ENCODE measurements at regions not wholly inside any gene's neighbourhood (a gene's known extent, or its start where the extent isn't known, plus 50 kb on each side); places are given as distances from the start of the nearest gene placed in this dataset.

GRCh38 chr4:16991450-16991849 lies 93.0 kb upstream of the LDB2 start:
- TF ChIP-seq CTCF (IDR thresholded peaks at IDR 0.05): no peak
- H3K27me3 ChIP-seq: no peaks in the 10 kb centered on the region
- intact Hi-C loops (cut with DNase I; ENCODE audit: low total_unique reads): no loop called here

GRCh38 chr4:16989371-16989770 lies 90.9 kb upstream of the LDB2 start:
- Histone ChIP-seq H3K9me3 (no peaks in the 10 kb centered on the region), H3K4me3 (no peak overlapping the region), H3K27ac (no peak overlapping the region), H3K27me3 (no peaks in the 10 kb centered on the region), H3K36me3 (no peaks in the 10 kb centered on the region), H3K4me1 (no peaks in the 10 kb centered on the region)
- no peak for DNase-seq
- intact Hi-C loops (cut with DNase I; ENCODE audit: low total_unique reads): no loop called here
- no peak for TF ChIP-seq CTCF (IDR thresholded peaks at IDR 0.05)

More at GRCh38 chr4:16991450-16991849, 93.0 kb upstream of the LDB2 start:
- H3K4me3 ChIP-seq: no peak overlapping the region
- no peaks in the 10 kb centered on the region for H3K9me3 ChIP-seq
- no peaks in the 10 kb centered on the region for H3K4me1 ChIP-seq
- no peak overlapping the region for H3K27ac ChIP-seq
- no peak for DNase-seq
- no peaks in the 10 kb centered on the region for H3K36me3 ChIP-seq

- no peak for TF ChIP-seq CTCF (IDR thresholded peaks at IDR 0.05)
- intact Hi-C loops (cut with DNase I; ENCODE audit: low total_unique reads): no loop called here
- Histone ChIP-seq H3K36me3 (no peaks in the 10 kb centered on the region), H3K4me1 (no peaks in the 10 kb centered on the region), H3K27me3 (no peaks in the 10 kb centered on the region), H3K27ac (no peak overlapping the region), H3K4me3 (no peak overlapping the region), H3K9me3 (no peaks in the 10 kb centered on the region)
- no peak for DNase-seq
These were observed 90.4 kb upstream of the LDB2 start for GRCh38 chr4:16988814-16989213.

GRCh38 chr4:16977081-16977480 lies 78.6 kb upstream of the LDB2 start:
- DNase-seq: no peak
- H3K36me3 ChIP-seq: no peaks in the 10 kb centered on the region
- intact Hi-C loops (cut with DNase I; ENCODE audit: low total_unique reads): no loop called here
- no peaks in the 10 kb centered on the region for H3K4me1 ChIP-seq
- TF ChIP-seq CTCF (IDR thresholded peaks at IDR 0.05): no peak
- no peak overlapping the region for H3K4me3 ChIP-seq
- H3K9me3 ChIP-seq: no peaks in the 10 kb centered on the region
- no peak overlapping the region for H3K27ac ChIP-seq
- no peaks in the 10 kb centered on the region for H3K27me3 ChIP-seq

GRCh38 chr4:16969696-16970135 lies 71.3 kb upstream of the LDB2 start:
- peak; percentile 74 to 81 for DNase-seq
- no peaks in the 10 kb centered on the region for H3K36me3 ChIP-seq
- intact Hi-C loops (cut with DNase I; ENCODE audit: low total_unique reads): no loop called here
- H3K4me1 ChIP-seq: peaks cover 0 to 15% (median 9%) of the 10 kb centered on the region in 4 donors
- no peak overlapping the region for H3K4me3 ChIP-seq
- no peaks in the 10 kb centered on the region for H3K27me3 ChIP-seq
- no peaks in the 10 kb centered on the region for H3K9me3 ChIP-seq
- no peak for TF ChIP-seq CTCF (IDR thresholded peaks at IDR 0.05)
- H3K27ac ChIP-seq: no peak overlapping the region

GRCh38 chr4:16967722-16968121 lies 69.3 kb upstream of the LDB2 start:
- no peak for TF ChIP-seq CTCF (IDR thresholded peaks at IDR 0.05)
- Histone ChIP-seq H3K4me1 (peaks cover 0 to 15% (median 9%) of the 10 kb centered on the region in 4 donors), H3K27ac (peak overlapping the region; percentile 22 to 41), H3K27me3 (no peaks in the 10 kb centered on the region), H3K9me3 (no peaks in the 10 kb centered on the region), H3K4me3 (no peak overlapping the region), H3K36me3 (no peaks in the 10 kb centered on the region)
- DNase-seq: peak; percentile 75 to 85
- intact Hi-C loops (cut with DNase I; ENCODE audit: low total_unique reads): no loop called here

Data from tibial artery (tissue), 4 donors.